ENCODE measurements at regions not wholly inside any gene's neighbourhood (a gene's known extent, or its start where the extent isn't known, plus 50 kb on each side); places are given as distances from the start of the nearest gene placed in this dataset.
"Not testable (repeated sequence)": the region's sequence is repeated elsewhere in the genome, so short reads cannot be mapped to it uniquely, and the experiment has no call there.

GRCh38 chr7:39758234-39758970 is 135.0 kb downstream of the RALA start:
- POLR2A ChIA-PET, result no interaction called here
- CTCF ChIA-PET, result interaction anchor here (0.8 kb wide), 1 partner anchor 13 kb away, joined by 3 read pairs; no protein-coding TSS in a partner anchor

GRCh38 chr7:39761449-39761848 is 138.1 kb downstream of the RALA start:
- POLR2A ChIA-PET, result no interaction called here
- CTCF ChIA-PET, result no interaction called here

- POLR2A ChIA-PET, CTCF ChIA-PET: not testable (repeated sequence)
Measured at GRCh38 chr7:39762466-39762865, 139.1 kb downstream of the RALA start.

GRCh38 chr7:39762881-39763280 is 139.5 kb downstream of the RALA start:
- CTCF ChIA-PET, POLR2A ChIA-PET: not testable (repeated sequence)

- POLR2A ChIA-PET, CTCF ChIA-PET: not testable (repeated sequence)
Measured at GRCh38 chr7:39765833-39766232, 142.5 kb downstream of the RALA start.

- CTCF ChIA-PET, POLR2A ChIA-PET: not testable (repeated sequence)
Measured at GRCh38 chr7:39768439-39768838, 145.1 kb downstream of the RALA start.

- POLR2A ChIA-PET, CTCF ChIA-PET: not testable (repeated sequence)
Measured at GRCh38 chr7:39774341-39774851, 151.0 kb downstream of the RALA start.

- POLR2A ChIA-PET, CTCF ChIA-PET: not testable (repeated sequence)
Measured at GRCh38 chr7:39781557-39781956, 158.2 kb downstream of the RALA start.

- POLR2A ChIA-PET, CTCF ChIA-PET: not testable (repeated sequence)
Measured at GRCh38 chr7:39786440-39786839, 163.1 kb downstream of the RALA start.

- CTCF ChIA-PET, result interaction anchor here (1.7 kb wide), 1 partner anchor 212 kb away, joined by 4 read pairs; no protein-coding TSS in a partner anchor
- POLR2A ChIA-PET, result not testable (repeated sequence)
Measured at GRCh38 chr7:39791035-39791434, 159.0 kb upstream of the CDK13 start.

GRCh38 chr7:39791911-39792310 is 158.1 kb upstream of the CDK13 start:
- CTCF ChIA-PET, result interaction anchor here (0.8 to 1.7 kb wide), 2 partner anchors 33 to 213 kb away, joined by 3 to 4 read pairs; no protein-coding TSS in a partner anchor

GRCh38 chr7:39793026-39793425 is 157.0 kb upstream of the CDK13 start:
- CTCF ChIA-PET, POLR2A ChIA-PET: not testable (repeated sequence)

More at GRCh38 chr7:39791911-39792310, 158.1 kb upstream of the CDK13 start:
- POLR2A ChIA-PET, result not testable (repeated sequence)

GRCh38 chr7:39793851-39794250 is 156.2 kb upstream of the CDK13 start:
- POLR2A ChIA-PET, CTCF ChIA-PET: not testable (repeated sequence)

GRCh38 chr7:39796947-39797346 is 153.1 kb upstream of the CDK13 start:
- CTCF ChIA-PET, POLR2A ChIA-PET: not testable (repeated sequence)

GRCh38 chr7:39798077-39798476 is 152.0 kb upstream of the CDK13 start:
- POLR2A ChIA-PET, CTCF ChIA-PET: not testable (repeated sequence)

- CTCF ChIA-PET, result no interaction called here
- POLR2A ChIA-PET, result no interaction called here
Measured at GRCh38 chr7:39808796-39809481, 141.1 kb upstream of the CDK13 start.

GRCh38 chr7:39810204-39810642 is 139.8 kb upstream of the CDK13 start:
- ChIA-PET CTCF (no interaction called here), POLR2A (no interaction called here)

- POLR2A ChIA-PET, result no interaction called here
- CTCF ChIA-PET, result no interaction called here
Measured at GRCh38 chr7:39810710-39811109, 139.3 kb upstream of the CDK13 start.

- POLR2A ChIA-PET, result no interaction called here
Measured at GRCh38 chr7:39811161-39811614, 138.9 kb upstream of the CDK13 start.

GRCh38 chr7:39816462-39817060 is 133.5 kb upstream of the CDK13 start:
- ChIA-PET POLR2A (no interaction called here), CTCF (no interaction called here)

More at GRCh38 chr7:39811161-39811614, 138.9 kb upstream of the CDK13 start:
- CTCF ChIA-PET, result no interaction called here

GRCh38 chr7:39819514-39819913 is 130.5 kb upstream of the CDK13 start:
- CTCF ChIA-PET, result no interaction called here
- POLR2A ChIA-PET, result no interaction called here

Measured in activated CD8-positive, alpha-beta memory T cell treated with anti-CD3 and anti-CD28 coated beads for 36 hours (primary cell).